ENCODE measurements at regions not wholly inside any gene's neighbourhood (a gene's known extent, or its start where the extent isn't known, plus 50 kb on each side); places are given as distances from the start of the nearest gene placed in this dataset.
A peak's percentile ranks its signal among the peaks of the same experiment; 100 is the strongest.

DNA sequence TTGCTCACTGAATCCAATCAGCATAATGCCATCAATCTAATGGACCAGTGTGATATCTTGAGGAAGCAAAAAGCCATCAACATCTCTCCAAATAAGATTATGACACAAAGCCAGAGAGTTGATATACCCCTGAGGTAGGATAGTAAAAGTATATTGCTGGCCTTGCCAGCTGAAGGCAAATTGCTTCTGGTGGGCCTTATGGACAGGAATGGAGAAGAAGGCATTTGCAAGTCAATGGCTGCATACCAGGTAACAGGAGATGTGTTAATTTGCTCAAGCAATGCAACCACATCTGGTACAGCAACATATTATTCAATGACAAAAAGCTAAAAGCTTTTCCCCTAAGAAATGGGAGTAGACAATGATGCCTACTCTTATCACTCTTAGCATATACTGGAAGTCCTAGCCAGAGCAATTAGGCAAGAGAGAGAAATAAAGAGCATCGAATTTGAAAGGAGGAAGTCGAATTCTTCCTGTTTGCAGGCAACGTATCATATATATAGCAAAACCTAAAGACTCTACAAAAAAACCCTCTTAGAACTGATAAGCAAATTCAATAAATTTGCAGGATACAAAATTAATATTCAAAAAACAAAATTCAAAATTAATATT is 216.1 kb upstream of the RASA1 start:
- H3K4me3 ChIP-seq (ENCODE audit: low read depth, low read length) = no peak overlapping the region
- TF ChIP-seq, protein P1, sequence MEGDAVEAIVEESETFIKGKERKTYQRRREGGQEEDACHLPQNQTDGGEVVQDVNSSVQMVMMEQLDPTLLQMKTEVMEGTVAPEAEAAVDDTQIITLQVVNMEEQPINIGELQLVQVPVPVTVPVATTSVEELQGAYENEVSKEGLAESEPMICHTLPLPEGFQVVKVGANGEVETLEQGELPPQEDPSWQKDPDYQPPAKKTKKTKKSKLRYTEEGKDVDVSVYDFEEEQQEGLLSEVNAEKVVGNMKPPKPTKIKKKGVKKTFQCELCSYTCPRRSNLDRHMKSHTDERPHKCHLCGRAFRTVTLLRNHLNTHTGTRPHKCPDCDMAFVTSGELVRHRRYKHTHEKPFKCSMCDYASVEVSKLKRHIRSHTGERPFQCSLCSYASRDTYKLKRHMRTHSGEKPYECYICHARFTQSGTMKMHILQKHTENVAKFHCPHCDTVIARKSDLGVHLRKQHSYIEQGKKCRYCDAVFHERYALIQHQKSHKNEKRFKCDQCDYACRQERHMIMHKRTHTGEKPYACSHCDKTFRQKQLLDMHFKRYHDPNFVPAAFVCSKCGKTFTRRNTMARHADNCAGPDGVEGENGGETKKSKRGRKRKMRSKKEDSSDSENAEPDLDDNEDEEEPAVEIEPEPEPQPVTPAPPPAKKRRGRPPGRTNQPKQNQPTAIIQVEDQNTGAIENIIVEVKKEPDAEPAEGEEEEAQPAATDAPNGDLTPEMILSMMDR (IDR thresholded peaks at IDR 0.05; ENCODE audit: low read depth, low read length) = no peak
- DNase-seq (ENCODE audit: low read depth, low spot score) = no peak
- in situ Hi-C loops (cut with HindIII; ENCODE audit: low sequenced_read_pairs) = no loop called here

DNA sequence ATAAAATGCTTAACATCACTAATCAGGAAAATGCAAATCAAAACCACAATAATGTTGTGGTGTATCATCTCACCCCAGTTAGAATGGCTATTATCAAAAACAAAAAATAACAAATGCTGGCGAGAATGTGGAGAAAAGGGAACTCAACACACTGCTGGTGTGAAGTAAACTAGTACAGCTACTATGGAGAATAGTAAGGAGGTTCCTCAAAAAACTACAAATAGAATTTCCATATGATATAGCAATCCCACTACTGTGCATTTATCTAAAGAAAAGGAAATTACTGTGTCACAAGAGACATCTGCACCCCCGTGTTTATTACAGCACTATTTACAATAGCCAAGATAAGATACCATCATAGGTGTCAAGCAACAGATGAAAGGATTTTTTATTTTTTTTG is 214.5 kb upstream of the RASA1 start:
- no peak for DNase-seq (ENCODE audit: low read depth, low spot score)
- in situ Hi-C loops (cut with HindIII; ENCODE audit: low sequenced_read_pairs) = no loop called here
- no peak overlapping the region for H3K4me3 ChIP-seq (ENCODE audit: low read depth, low read length)
- TF ChIP-seq, protein P1 (IDR thresholded peaks at IDR 0.05; ENCODE audit: low read depth, low read length) = no peak

DNA sequence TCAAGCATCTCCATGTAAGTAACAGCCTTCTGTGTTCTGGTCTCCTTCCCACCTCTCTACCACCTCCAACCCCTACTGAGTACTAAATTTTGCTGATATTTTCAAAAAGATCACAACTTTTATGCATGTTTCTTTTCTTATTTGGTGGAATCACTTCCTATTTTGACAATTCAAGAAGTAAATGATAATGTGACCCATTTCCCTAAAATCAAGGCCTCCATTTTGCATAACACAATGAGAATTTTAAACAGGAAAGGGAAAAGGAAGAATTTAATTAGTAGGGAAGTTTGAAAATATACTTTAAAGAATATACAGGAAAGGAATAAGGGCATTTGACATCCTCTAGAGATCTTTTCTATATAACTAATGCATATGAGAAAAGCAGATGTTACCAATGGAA is 212.9 kb upstream of the RASA1 start:
- H3K4me3 ChIP-seq (ENCODE audit: low read depth, low read length) = no peak overlapping the region
- DNase-seq (ENCODE audit: low read depth, low spot score) = no peak
- in situ Hi-C loops (cut with HindIII; ENCODE audit: low sequenced_read_pairs) = no loop called here
- TF ChIP-seq, protein P1 (IDR thresholded peaks at IDR 0.05; ENCODE audit: low read depth, low read length) = no peak

DNA sequence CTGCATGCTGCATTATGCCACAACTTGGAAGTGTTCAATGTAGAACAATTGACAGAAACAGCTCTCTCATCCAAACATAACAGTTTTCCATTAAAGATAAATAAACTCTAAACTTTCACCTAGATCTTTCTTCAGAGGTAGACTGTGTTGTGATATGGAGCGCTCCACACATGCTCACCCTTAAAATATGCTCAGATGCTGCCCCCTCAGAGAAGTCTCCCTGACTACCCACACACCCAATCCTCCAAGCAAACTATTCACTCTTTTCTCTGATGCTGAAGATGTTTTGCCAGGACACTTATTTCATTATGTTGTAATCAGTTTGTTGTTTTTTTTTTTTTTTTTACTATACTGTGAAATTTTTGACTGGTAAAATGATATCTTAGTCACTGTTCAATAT is 206.6 kb upstream of the RASA1 start:
- TF ChIP-seq, protein P1 (IDR thresholded peaks at IDR 0.05; ENCODE audit: low read depth, low read length) = no peak
- H3K4me3 ChIP-seq (ENCODE audit: low read depth, low read length) = no peak overlapping the region
- in situ Hi-C loops (cut with HindIII; ENCODE audit: low sequenced_read_pairs) = no loop called here
- DNase-seq (ENCODE audit: low read depth, low spot score) = peak; percentile 3

DNA sequence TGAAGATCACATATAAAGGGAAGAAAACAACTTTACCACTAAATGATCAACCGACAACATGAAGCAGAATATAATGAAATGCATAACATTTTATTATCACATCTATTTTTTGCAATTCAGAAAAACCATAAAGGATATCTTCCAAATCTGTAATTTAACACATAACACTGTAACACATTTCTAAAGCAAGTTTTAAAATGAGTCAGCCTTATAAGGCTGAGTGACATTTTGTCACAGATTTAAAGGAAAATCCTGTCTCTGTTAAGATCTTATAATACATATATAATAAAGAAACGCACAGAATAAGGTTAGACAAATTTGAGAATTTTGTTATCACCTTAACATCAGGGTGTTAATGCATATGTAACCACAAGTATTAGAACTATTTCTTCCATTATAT is 198.4 kb upstream of the RASA1 start:
- no peak overlapping the region for H3K4me3 ChIP-seq (ENCODE audit: low read depth, low read length)
- in situ Hi-C loops (cut with HindIII; ENCODE audit: low sequenced_read_pairs) = no loop called here
- DNase-seq (ENCODE audit: low read depth, low spot score) = no peak
- TF ChIP-seq, protein P1 (IDR thresholded peaks at IDR 0.05; ENCODE audit: low read depth, low read length) = no peak

DNA sequence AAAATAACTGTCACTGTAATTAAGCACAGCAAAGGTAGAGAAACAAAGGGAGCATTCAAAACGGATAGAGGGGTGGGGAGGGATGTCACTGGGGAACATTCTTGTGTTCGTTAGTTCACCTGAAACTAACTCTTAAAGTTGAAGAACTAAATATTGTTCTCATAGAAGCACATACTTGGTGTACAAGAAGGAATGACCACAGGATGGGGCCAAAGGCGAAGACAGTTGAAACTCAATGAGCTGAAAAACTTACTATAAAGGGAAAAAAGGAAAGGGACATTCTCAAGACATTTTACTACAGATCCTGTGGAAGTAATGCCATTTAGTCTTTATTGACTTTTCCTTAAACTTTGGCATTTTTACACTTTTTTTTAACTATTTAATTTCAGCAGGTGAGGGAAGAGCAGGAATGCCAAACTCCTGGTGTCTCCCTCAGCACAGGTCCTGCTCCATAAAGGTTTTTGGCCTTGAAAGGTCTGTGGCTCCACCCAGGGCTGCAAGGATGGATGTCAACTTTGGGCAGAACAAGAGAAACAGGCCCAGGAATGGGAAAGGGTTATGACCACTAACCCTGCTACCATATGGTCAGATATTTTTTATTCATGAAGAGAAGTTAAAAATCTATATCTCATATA is 197.6 kb upstream of the RASA1 start:
- TF ChIP-seq, protein P1 (IDR thresholded peaks at IDR 0.05; ENCODE audit: low read depth, low read length) = peak; percentile 60
- DNase-seq (ENCODE audit: low read depth, low spot score) = peak; percentile 80
- no peak overlapping the region for H3K4me3 ChIP-seq (ENCODE audit: low read depth, low read length)
- in situ Hi-C loops (cut with HindIII; ENCODE audit: low sequenced_read_pairs) = no loop called here
